OCI-LY3 (cell line): ENCODE measurements at regions not wholly inside any gene's neighbourhood (a gene's known extent, or its start where the extent isn't known, plus 50 kb on each side); places are given as distances from the start of the nearest gene placed in this dataset.

Source experiments
- H2AFZ ChIP-seq: fragments of 200-600, 300-600 bp; shearing (Covaris generic); 2 replicates; pipeline ENCODE4 v1.6.0; 2014; ENCODE audit warnings: antibody characterized with exemption, low read depth, low read length
- H3K27ac ChIP-seq: fragments of 200-600, 300-600 bp; sonication (generic); 2 replicates; pipeline ENCODE4 v1.5.1; 2014; ENCODE audit warnings: mild to moderate bottlenecking, low read length, moderate library complexity, mixed read lengths
- H3K27me3 ChIP-seq: fragments of 200-600, 300-600 bp; sonication (generic); 2 replicates; pipeline ENCODE4 v1.6.1; 2014; ENCODE audit warnings: low read depth, low read length, mixed read lengths
- H3K36me3 ChIP-seq: fragments of 200-600, 300-600 bp; sonication (generic); replicated peaks from 2 replicates; pipeline ENCODE3; 2014; ENCODE audit warnings: low read depth, low read length, mixed read lengths
- H3K4me1 ChIP-seq: fragments of 300-600, 200-600 bp; sonication (generic); 2 replicates; pipeline ENCODE4 v1.6.1; 2014; ENCODE audit warnings: low read length, mixed read lengths
- H3K4me2 ChIP-seq: fragments of 200-600, 300-600 bp; sonication (generic); 2 replicates; pipeline ENCODE4 v1.6.1; 2014; ENCODE audit warnings: low read length, mixed read lengths
- H3K4me3 ChIP-seq: fragments of 300-600, 200-600 bp; sonication (generic); 2 replicates; pipeline ENCODE4 v1.5.1; 2014; ENCODE audit warnings: antibody characterized with exemption, mild to moderate bottlenecking, low read length, moderate library complexity
- H3K79me2 ChIP-seq: fragments of 300-600, 200-600 bp; shearing (Covaris generic); 2 replicates; pipeline ENCODE4 v1.6.1; 2014; ENCODE audit warnings: mild to moderate bottlenecking, low read length, mixed read lengths
- H3K9ac ChIP-seq: fragments of 300-600, 200-600 bp; shearing (Covaris generic); 2 replicates; pipeline ENCODE4 v1.6.0; 2014; ENCODE audit warnings: mild to moderate bottlenecking, low read length, moderate library complexity
- H3K9me3 ChIP-seq: fragments of 200-600, 300-600 bp; shearing (Covaris generic); 2 replicates; pipeline ENCODE4 v1.6.1; 2014; ENCODE audit warnings: low read length, mixed read lengths; ENCODE audit not compliant: insufficient read depth
- H4K20me1 ChIP-seq: fragments of 200-600, 300-600 bp; sonication (generic); 2 replicates; pipeline ENCODE4 v1.6.1; 2016; ENCODE audit warnings: low read length, mixed read lengths; ENCODE audit not compliant: insufficient read depth
- CTCF ChIP-seq: fragments of 200-600, 300-600 bp; sonication (generic); IDR thresholded peaks from 2 replicates; pipeline ENCODE4 v1.5.1; 2014; ENCODE audit warnings: antibody characterized with exemption, low read length, low read depth
- EZH2phosphoT487 ChIP-seq: fragments of 200-600 bp; shearing (Covaris generic); IDR thresholded peaks from 2 replicates; pipeline ENCODE4 v1.6.1; 2018; ENCODE audit warnings: antibody characterized with exemption, mixed run types, low read depth

- H3K4me2 ChIP-seq: no peak overlapping the region
- H3K9ac ChIP-seq: no peak overlapping the region
- H3K27ac ChIP-seq: no peak overlapping the region
- H3K4me1 ChIP-seq: no peaks in the 10 kb centered on the region
- H4K20me1 ChIP-seq: no peaks in the 10 kb centered on the region
- H3K36me3 ChIP-seq: no peaks in the 10 kb centered on the region
- H2AFZ ChIP-seq: no peak overlapping the region
- no peak overlapping the region for H3K4me3 ChIP-seq
- no peaks in the 10 kb centered on the region for H3K79me2 ChIP-seq
- no peak for TF ChIP-seq EZH2phosphoT487
- TF ChIP-seq CTCF: no peak
- H3K27me3 ChIP-seq: no peaks in the 10 kb centered on the region
- no peaks in the 10 kb centered on the region for H3K9me3 ChIP-seq
Measured at GRCh38 chr5:5572976-5573797, 150.7 kb downstream of the ICE1 start.

GRCh38 chr5:5572010-5572865 is 149.8 kb downstream of the ICE1 start:
- H4K20me1 ChIP-seq: no peaks in the 10 kb centered on the region
- no peak overlapping the region for H2AFZ ChIP-seq
- H3K36me3 ChIP-seq: no peaks in the 10 kb centered on the region
- no peaks in the 10 kb centered on the region for H3K27me3 ChIP-seq
- no peaks in the 10 kb centered on the region for H3K4me1 ChIP-seq
- H3K9me3 ChIP-seq: no peaks in the 10 kb centered on the region
- no peak overlapping the region for H3K4me3 ChIP-seq
- no peak overlapping the region for H3K27ac ChIP-seq
- H3K9ac ChIP-seq: no peak overlapping the region
- TF ChIP-seq EZH2phosphoT487: no peak
- TF ChIP-seq CTCF: no peak
- H3K79me2 ChIP-seq: no peaks in the 10 kb centered on the region
- no peak overlapping the region for H3K4me2 ChIP-seq

DNA sequence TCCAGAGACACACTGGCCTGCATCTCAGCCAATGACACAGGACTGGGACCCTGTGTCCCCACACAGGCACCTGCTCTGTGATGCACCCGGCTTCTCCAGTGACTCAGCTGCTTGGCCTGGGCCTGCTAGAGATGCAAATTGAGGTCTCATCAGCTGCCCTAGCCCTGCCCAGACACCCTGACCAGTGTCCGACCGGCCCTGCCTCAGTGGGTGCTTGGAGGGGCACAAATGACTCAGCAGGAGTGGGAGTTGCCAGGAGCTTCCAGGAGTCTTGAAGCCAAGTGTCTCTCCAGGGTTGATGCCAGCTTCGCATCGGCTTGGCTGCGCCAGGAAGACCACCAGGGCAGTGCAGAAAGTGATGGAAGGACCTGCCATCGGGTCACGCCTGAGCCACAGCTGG is 148.2 kb downstream of the ICE1 start:
- Histone ChIP-seq H3K4me1 (no peaks in the 10 kb centered on the region), H3K27ac (no peak overlapping the region), H3K4me2 (no peak overlapping the region), H3K27me3 (no peaks in the 10 kb centered on the region), H3K9me3 (no peaks in the 10 kb centered on the region), H3K4me3 (no peak overlapping the region), H3K36me3 (no peaks in the 10 kb centered on the region), H3K79me2 (no peaks in the 10 kb centered on the region), H4K20me1 (no peaks in the 10 kb centered on the region), H3K9ac (no peak overlapping the region), H2AFZ (no peak overlapping the region)
- no peak for TF ChIP-seq CTCF
- no peak for TF ChIP-seq EZH2phosphoT487

DNA sequence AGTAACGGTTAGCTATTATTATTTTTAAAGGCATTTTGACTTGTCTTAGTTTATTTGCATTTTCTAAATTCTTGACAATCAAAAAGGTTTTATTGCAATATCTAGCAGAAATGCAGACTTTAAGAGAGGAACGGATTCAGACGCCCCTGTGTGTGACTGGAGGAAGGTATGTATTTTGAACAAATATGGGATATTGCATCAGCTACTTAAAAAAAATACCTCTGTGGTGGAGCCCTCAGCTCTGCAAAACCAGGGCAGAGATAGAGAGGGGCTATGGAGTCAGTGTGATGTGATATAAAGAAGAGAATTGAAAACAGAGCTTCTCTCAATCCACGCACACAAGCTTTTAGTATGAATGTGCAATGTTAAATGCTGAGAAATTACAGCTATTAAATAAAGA is 142.4 kb downstream of the ICE1 start:
- H3K9me3 ChIP-seq: no peaks in the 10 kb centered on the region
- TF ChIP-seq CTCF (no peak), EZH2phosphoT487 (no peak)
- no peak overlapping the region for H2AFZ ChIP-seq
- no peak overlapping the region for H3K27ac ChIP-seq
- H3K27me3 ChIP-seq: no peaks in the 10 kb centered on the region
- no peaks in the 10 kb centered on the region for H3K36me3 ChIP-seq
- H3K4me1 ChIP-seq: no peaks in the 10 kb centered on the region
- no peaks in the 10 kb centered on the region for H4K20me1 ChIP-seq
- H3K4me2 ChIP-seq: no peak overlapping the region
- H3K79me2 ChIP-seq: no peaks in the 10 kb centered on the region
- H3K4me3 ChIP-seq: no peak overlapping the region
- no peak overlapping the region for H3K9ac ChIP-seq
